H1 (cell line): ENCODE measurements at regions not wholly inside any gene's neighbourhood (a gene's known extent, or its start where the extent isn't known, plus 50 kb on each side); places are given as distances from the start of the nearest gene placed in this dataset.

Experiments
- CTCF ChIA-PET: fragments of 300-600 bp; sonication (Branson Sonifier 250); formaldehyde crosslinking; loops from one replicate; lab custom pipeline; 2021; ENCODE audit not compliant: partially characterized antibody; lab: Charles Lee
- POLR2A ChIA-PET: fragments of 300-600 bp; sonication (Branson Sonifier 250); formaldehyde crosslinking; loops from one replicate; lab custom pipeline; 2021; ENCODE audit warnings: inconsistent platforms; ENCODE audit not compliant: partially characterized antibody; lab: Charles Lee
- DNase-seq, 2 experiments: peaks; one replicate each; pipeline versions ENCODE4 v3.0.0 to v3.0.0-alpha.2; 2010 to 2022; ENCODE audit warnings: low spot score in 2 of 2, low read depth in 1 of 2, mixed read lengths in 1 of 2
- FAIRE-seq: peaks from 2 replicates; lab custom pipeline; 2011; peaks lifted over from hg19 to GRCh38; lab: Jason Lieb, UNC
- H2AFZ ChIP-seq: 2 replicates; pipeline ENCODE4 v1.8.1; 2012; ENCODE audit warnings: low read length, inconsistent platforms
- H2AK5ac ChIP-seq: 2 replicates; pipeline ENCODE4 v1.6.1; 2013; ENCODE audit warnings: low read depth, low read length
- H2BK120ac ChIP-seq: replicated peaks from 2 replicates; pipeline ENCODE3; 2013; ENCODE audit warnings: low read depth, low read length, inconsistent platforms
- H2BK12ac ChIP-seq: 2 replicates; pipeline ENCODE4 v1.6.1; 2013; ENCODE audit warnings: low read depth, low read length
- H2BK15ac ChIP-seq: 2 replicates; pipeline ENCODE4 v1.6.1; 2013; ENCODE audit warnings: low read length
- H2BK20ac ChIP-seq: 2 replicates; pipeline ENCODE4 v1.6.1; 2013; ENCODE audit warnings: low read length
- H2BK5ac ChIP-seq: 2 replicates; pipeline ENCODE4 v1.6.1; 2013; ENCODE audit warnings: low read depth, low read length
- H3K14ac ChIP-seq: 2 replicates; pipeline ENCODE4 v1.6.1; 2013; ENCODE audit warnings: inconsistent platforms; ENCODE audit not compliant: insufficient read length
- H3K18ac ChIP-seq: 2 replicates; pipeline ENCODE4 v1.6.1; 2013; ENCODE audit warnings: low read length; ENCODE audit errors: extremely low read depth
- H3K23ac ChIP-seq: 2 replicates; pipeline ENCODE4 v1.6.1; 2013; ENCODE audit warnings: inconsistent platforms; ENCODE audit not compliant: insufficient read length
- H3K23me2 ChIP-seq: 2 replicates; pipeline ENCODE4 v1.6.1; 2013; ENCODE audit warnings: low read depth, low read length
- H3K27ac ChIP-seq: 2 replicates; pipeline ENCODE4 v1.6.1; 2011; ENCODE audit warnings: low read depth, low read length, inconsistent platforms
- H3K27me3 ChIP-seq, 4 experiments: replicated peaks in 1 of 4; 1 replicate in 1 of 4; 2 replicates in 3 of 4; pipeline versions ENCODE4 v1.6.1 to v1.8.1; 2011 to 2013; ENCODE audit warnings: low read length in 3 of 4, mild to moderate bottlenecking in 3 of 4, inconsistent platforms in 2 of 4, mixed read lengths in 2 of 4, moderate library complexity in 1 of 4; ENCODE audit not compliant: control insufficient read depth in 3 of 4, insufficient read depth in 3 of 4; ENCODE audit errors: extremely low read depth in 1 of 4
- H3K36me3 ChIP-seq, 4 experiments: 2 replicates each; pipeline versions ENCODE4 v1.6.1 to v1.8.1; 2011 to 2013; ENCODE audit warnings: mild to moderate bottlenecking in 4 of 4, low read length in 3 of 4, moderate library complexity in 2 of 4, control low read depth in 1 of 4, inconsistent platforms in 1 of 4; ENCODE audit not compliant: insufficient read depth in 4 of 4, control insufficient read depth in 2 of 4
- H3K4ac ChIP-seq: replicated peaks from 2 replicates; pipeline ENCODE3; 2013; ENCODE audit warnings: low read length, low read depth, mixed read lengths, inconsistent platforms; ENCODE audit not compliant: insufficient read length
- H3K4me1 ChIP-seq, 4 experiments: replicated peaks in 1 of 4; 1 replicate in 1 of 4; 2 replicates in 3 of 4; pipeline versions ENCODE4 v1.6.1 to v1.8.1; 2011 to 2013; ENCODE audit warnings: low read length in 3 of 4, inconsistent platforms in 2 of 4, mixed read lengths in 1 of 4; ENCODE audit not compliant: insufficient read depth in 4 of 4, control insufficient read depth in 3 of 4
- H3K4me2 ChIP-seq, 2 experiments: 2 replicates each; pipeline versions ENCODE4 v1.6.1 to v1.8.1; 2011 to 2013; ENCODE audit warnings: low read depth in 2 of 2, low read length in 2 of 2, control low read depth in 1 of 2, inconsistent platforms in 1 of 2, mild to moderate bottlenecking in 1 of 2; ENCODE audit not compliant: insufficient read depth in 1 of 2
- H3K4me3 ChIP-seq, 4 experiments: fragments of 200-600, 300-600 bp in 1 of 4; sonication (generic), shearing (Covaris generic), sonication (Bioruptor Twin) in 1 of 4; 2 replicates each; pipeline versions ENCODE4 v1.5.1 to v1.8.1; 2011 to 2016; ENCODE audit warnings: low read length in 4 of 4, low read depth in 3 of 4, control low read depth in 2 of 4, inconsistent platforms in 2 of 4, mild to moderate bottlenecking in 2 of 4, mixed read lengths in 1 of 4, moderate library complexity in 1 of 4; ENCODE audit not compliant: insufficient read depth in 2 of 4; ENCODE audit errors: extremely low read depth in 1 of 4
- H3K56ac ChIP-seq: replicated peaks from 2 replicates; pipeline ENCODE3; 2013; ENCODE audit warnings: low read depth, mild to moderate bottlenecking, mixed read lengths, low read length, inconsistent platforms; ENCODE audit not compliant: insufficient read length
- H3K79me1 ChIP-seq: 2 replicates; pipeline ENCODE4 v1.6.1; 2013; ENCODE audit warnings: low read depth, low read length, control low read depth
- H3K79me2 ChIP-seq, 2 experiments: 2 replicates each; pipeline versions ENCODE4 v1.6.1 to v1.8.1; 2012 to 2013; ENCODE audit warnings: low read length in 2 of 2, mild to moderate bottlenecking in 2 of 2, inconsistent platforms in 1 of 2; ENCODE audit not compliant: insufficient read depth in 2 of 2, control insufficient read depth in 1 of 2
- H3K9ac ChIP-seq, 4 experiments: replicated peaks in 1 of 4; 1 replicate in 1 of 4; 2 replicates in 3 of 4; pipeline versions ENCODE4 v1.6.1 to v1.8.1; 2011 to 2013; ENCODE audit warnings: low read depth in 3 of 4, low read length in 3 of 4, control low read depth in 2 of 4, mild to moderate bottlenecking in 2 of 4, moderate library complexity in 2 of 4, inconsistent platforms in 1 of 4; ENCODE audit errors: extremely low read depth in 1 of 4
- H3K9me3 ChIP-seq, 2 experiments: 2 replicates each; pipeline versions ENCODE4 v1.6.1 to v1.8.1; 2012 to 2013; ENCODE audit warnings: mild to moderate bottlenecking in 2 of 2, moderate library complexity in 2 of 2, control low read depth in 1 of 2, inconsistent platforms in 1 of 2, low read depth in 1 of 2, low read length in 1 of 2, mixed read lengths in 1 of 2; ENCODE audit not compliant: insufficient read depth in 2 of 2
- H4K20me1 ChIP-seq, 2 experiments: replicated peaks in 1 of 2; 2 replicates each; pipeline versions ENCODE3 to v1.8.1; 2011 to 2013; ENCODE audit warnings: inconsistent platforms in 2 of 2, low read length in 2 of 2, mild to moderate bottlenecking in 1 of 2; ENCODE audit not compliant: insufficient read depth in 2 of 2, control insufficient read depth in 1 of 2
- H4K5ac ChIP-seq: 2 replicates; pipeline ENCODE4 v1.6.1; 2013; ENCODE audit warnings: low read length, low read depth, mixed read lengths, inconsistent platforms; ENCODE audit not compliant: insufficient read length
- H4K8ac ChIP-seq: 2 replicates; pipeline ENCODE4 v1.8.0; 2013; ENCODE audit warnings: mild to moderate bottlenecking, moderate library complexity, low read length, inconsistent platforms; ENCODE audit not compliant: insufficient read depth; ENCODE audit errors: extremely low read depth
- H4K91ac ChIP-seq: replicated peaks from 2 replicates; pipeline ENCODE3; 2013; ENCODE audit warnings: low read length, mixed read lengths, inconsistent platforms; ENCODE audit not compliant: insufficient read length
- BRCA1 ChIP-seq: IDR thresholded peaks from 2 replicates; pipeline ENCODE4 v1.6.1; 2012; ENCODE audit warnings: low read depth, low read length, improper control_type of control experiment
- CBX8 ChIP-seq: fragments of 300-800, 300-1000 bp; sonication (generic); IDR thresholded peaks from 2 replicates; pipeline ENCODE4 v1.7.1; 2016; ENCODE audit warnings: low read depth, low read length, borderline replicate concordance
- EGR1 ChIP-seq: IDR thresholded peaks from 2 replicates; pipeline ENCODE4 v1.6.1; 2011; ENCODE audit warnings: low read depth, low read length, borderline replicate concordance
- HDAC2 ChIP-seq, 2 experiments: fragments of 300-600 bp in 1 of 2; sonication (generic) in 1 of 2; IDR thresholded peaks; 2 replicates each; pipeline ENCODE4 v1.6.1; 2011 to 2012; ENCODE audit warnings: low read depth in 2 of 2, low read length in 2 of 2, mild to moderate bottlenecking in 2 of 2, moderate library complexity in 2 of 2, borderline replicate concordance in 1 of 2, inconsistent platforms in 1 of 2
- MAFK ChIP-seq: IDR thresholded peaks from 2 replicates; pipeline ENCODE4 v1.6.1; 2012; ENCODE audit warnings: low read depth, mild to moderate bottlenecking, improper control_type of control experiment, low read length
- NRF1 ChIP-seq: IDR thresholded peaks from 2 replicates; pipeline ENCODE4 v1.6.1; 2011; ENCODE audit warnings: mild to moderate bottlenecking, low read depth, low read length, improper control_type of control experiment
- POLR2A ChIP-seq, 2 experiments: IDR thresholded peaks; 1 replicate in 1 of 2; 2 replicates in 1 of 2; pipeline ENCODE4 v1.6.1; 2011; ENCODE audit warnings: low read depth in 2 of 2, low read length in 2 of 2, mild to moderate bottlenecking in 2 of 2; ENCODE audit errors: control extremely low read depth in 1 of 2
- RNF2 ChIP-seq: fragments of 200-900, 300-1000 bp; sonication (generic); IDR thresholded peaks from 2 replicates; pipeline ENCODE4 v1.7.1; 2016; ENCODE audit warnings: borderline replicate concordance, low read depth, mild to moderate bottlenecking, antibody characterized with exemption, low read length; ENCODE audit not compliant: poor library complexity, severe bottlenecking; ENCODE audit errors: missing control alignments
- TEAD4 ChIP-seq: IDR thresholded peaks from 2 replicates; pipeline ENCODE4 v1.6.1; 2012; ENCODE audit warnings: low read depth, low read length, inconsistent platforms, mixed read lengths
- ZNF274 ChIP-seq: IDR thresholded peaks from 2 replicates; pipeline ENCODE4 v1.7.0; 2012; ENCODE audit warnings: low read length, borderline replicate concordance; ENCODE audit errors: extremely low read depth
- WGBS, 2 experiments: shearing (Covaris generic) in 1 of 2; methylation state at CpG; one replicate each; pipeline versions ENCODE4 v1.1.6 to v1.1.7; 2013 to 2015; ENCODE audit warnings: low lambda C conversion rate in 2 of 2, mixed read lengths in 2 of 2, inconsistent platforms in 1 of 2, low coverage in 1 of 2, missing lambda C conversion rate in 1 of 2; ENCODE audit not compliant: insufficient replicate concordance in 2 of 2, insufficient coverage in 1 of 2, insufficient read length in 1 of 2; ENCODE audit errors: extremely low coverage in 1 of 2, missing lambda C conversion rate in 1 of 2; 5-methylcytosine and 5-hydroxymethylcytosine counted together
- TF ChIP-seq, protein P1 (sequence below): IDR thresholded peaks from 2 replicates; pipeline ENCODE4 v1.6.1; 2011; ENCODE audit warnings: low read depth, mild to moderate bottlenecking, low read length; ENCODE audit not compliant: insufficient read depth
- TF ChIP-seq, protein P2 (sequence below): IDR thresholded peaks from 2 replicates; pipeline ENCODE4 v1.6.1; 2012; ENCODE audit warnings: inconsistent platforms

DNA sequence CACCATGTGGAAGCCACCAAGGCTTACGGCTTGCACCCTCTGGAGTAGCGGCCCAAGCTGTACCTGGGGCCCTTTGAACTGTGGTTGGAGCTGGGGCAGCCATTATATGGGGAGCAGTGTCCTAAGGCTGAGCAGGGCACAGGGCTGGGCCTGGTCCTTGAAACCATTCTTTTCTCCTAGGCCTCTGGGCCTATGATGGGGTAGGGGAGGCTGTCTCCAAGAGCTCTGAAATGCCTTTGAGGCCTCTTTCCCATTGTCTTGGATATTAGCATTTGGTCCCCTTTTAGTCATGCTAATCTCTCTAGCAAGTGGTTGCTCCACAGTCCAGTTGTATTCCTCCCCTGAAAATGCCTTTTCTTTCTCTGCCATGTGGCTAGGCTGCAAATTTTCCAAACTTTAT is 96.4 kb upstream of the ARX start:
- WGBS, 2 experiments: 85% methylated on average over 2 of the region's 2 CpGs; no CpG with 5 or more reads in 1 of the 2 experiments
- H3K9ac ChIP-seq: no peak overlapping the region
- no peaks in the 10 kb centered on the region for H3K4me1 ChIP-seq
- H3K79me2 ChIP-seq: no peaks in the 10 kb centered on the region
- no peak overlapping the region for H3K4me3 ChIP-seq
- no peaks in the 10 kb centered on the region for H3K79me1 ChIP-seq
- no peak overlapping the region for H4K91ac ChIP-seq
- H4K5ac ChIP-seq: no peak overlapping the region
- H3K36me3 ChIP-seq: no peaks in the 10 kb centered on the region; a peak in 1 of 8 replicates
- no peak overlapping the region for H2BK5ac ChIP-seq
- H3K18ac ChIP-seq: no peak overlapping the region
- H2AFZ ChIP-seq: no peak overlapping the region
- H2BK15ac ChIP-seq: no peak overlapping the region
- H3K14ac ChIP-seq: no peak overlapping the region
- no peaks in the 10 kb centered on the region for H4K20me1 ChIP-seq
- no peak overlapping the region for H2BK12ac ChIP-seq
- H3K4me2 ChIP-seq: no peak overlapping the region
- ChIA-PET POLR2A (no interaction called here), CTCF (no interaction called here)
- H2BK20ac ChIP-seq: no peak overlapping the region
- H4K8ac ChIP-seq: no peak overlapping the region
- no peak overlapping the region for H2AK5ac ChIP-seq
- H3K9me3 ChIP-seq: peaks cover 9 to 14% of the 10 kb centered on the region in 2 experiments; a peak in 3 of 4 replicates
- H3K23ac ChIP-seq: no peak overlapping the region
- no peaks in the 10 kb centered on the region for H3K27me3 ChIP-seq
- DNase-seq (no peak), FAIRE-seq (no peak)
- no peak overlapping the region for H3K4ac ChIP-seq
- no peak overlapping the region for H3K27ac ChIP-seq
- H3K23me2 ChIP-seq: no peaks in the 10 kb centered on the region
- H2BK120ac ChIP-seq: no peak overlapping the region
- no peak overlapping the region for H3K56ac ChIP-seq
- TF ChIP-seq EGR1: no peak
- TF ChIP-seq TEAD4: no peak
- TF ChIP-seq RNF2: no peak
- no peak for TF ChIP-seq HDAC2 (IDR thresholded peaks at IDR 0.05; ENCODE audit: borderline replicate concordance in 1 of 2, low read depth in 2 of 2, low read length in 2 of 2)
- no peak for TF ChIP-seq CBX8
- TF ChIP-seq, protein P1, sequence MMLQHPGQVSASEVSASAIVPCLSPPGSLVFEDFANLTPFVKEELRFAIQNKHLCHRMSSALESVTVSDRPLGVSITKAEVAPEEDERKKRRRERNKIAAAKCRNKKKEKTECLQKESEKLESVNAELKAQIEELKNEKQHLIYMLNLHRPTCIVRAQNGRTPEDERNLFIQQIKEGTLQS: no peak
- TF ChIP-seq NRF1: no peak
- TF ChIP-seq, protein P2, sequence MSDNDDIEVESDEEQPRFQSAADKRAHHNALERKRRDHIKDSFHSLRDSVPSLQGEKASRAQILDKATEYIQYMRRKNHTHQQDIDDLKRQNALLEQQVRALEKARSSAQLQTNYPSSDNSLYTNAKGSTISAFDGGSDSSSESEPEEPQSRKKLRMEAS: no peak
- TF ChIP-seq ZNF274: no peak
- TF ChIP-seq POLR2A (IDR thresholded peaks at IDR 0.05; ENCODE audit: control extremely low read depth in 1 of 2, low read depth in 2 of 2, low read length in 2 of 2): no peak
- TF ChIP-seq BRCA1: no peak
- no peak for TF ChIP-seq MAFK
